GM21367 (cell line): ENCODE measurements at regions not wholly inside any gene's neighbourhood (a gene's known extent, or its start where the extent isn't known, plus 50 kb on each side); places are given as distances from the start of the nearest gene placed in this dataset.
"Not testable (repeated sequence)": the region's sequence is repeated elsewhere in the genome, so short reads cannot be mapped to it uniquely, and the experiment has no call there.

Source experiments
- ATAC-seq: cut with Tn5 transposase; IDR thresholded peaks from one replicate; pipeline ENCODE4 v1.9.1; 2021; ENCODE audit not compliant: unreplicated experiment

DNA sequence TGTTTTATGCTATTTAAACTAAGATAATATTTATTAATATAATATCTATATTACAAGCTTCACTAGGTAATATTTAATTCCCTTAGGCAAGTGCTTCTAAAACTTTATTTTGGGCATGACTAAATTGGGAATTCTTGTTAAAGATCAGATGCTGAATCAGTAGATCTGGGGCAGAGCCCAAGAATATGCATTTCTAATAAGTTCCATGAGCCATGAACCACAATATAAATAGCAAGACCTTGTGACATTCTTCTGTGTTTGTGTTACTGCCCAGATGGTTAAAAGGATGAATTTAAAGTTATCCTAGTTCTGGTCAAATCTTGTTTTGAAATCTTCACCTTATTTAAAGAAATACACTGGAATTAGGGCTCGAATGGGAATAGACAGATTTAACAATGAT lies 258.4 kb upstream of the CACNA2D1 start:
- ATAC-seq, result no peak

DNA sequence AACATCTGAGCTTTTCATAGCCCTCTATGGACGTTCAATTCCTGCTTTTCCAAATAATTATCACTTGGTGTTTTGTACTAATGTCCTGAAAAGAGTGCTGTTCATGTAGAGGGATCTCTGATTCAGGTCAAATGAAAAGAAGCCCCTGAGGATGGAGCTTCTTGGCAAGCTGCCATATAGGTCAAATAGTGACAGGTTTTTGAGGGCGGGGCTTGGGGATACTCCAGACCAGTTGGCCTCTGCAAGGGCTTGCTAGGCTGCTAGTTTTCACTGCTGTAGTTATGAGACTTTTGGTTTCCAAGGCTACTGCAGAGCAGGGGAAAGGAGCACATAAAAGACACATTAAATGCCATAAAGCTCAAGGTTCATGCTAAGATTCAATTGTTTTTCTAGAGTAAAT lies 257.2 kb upstream of the CACNA2D1 start:
- no peak for ATAC-seq

DNA sequence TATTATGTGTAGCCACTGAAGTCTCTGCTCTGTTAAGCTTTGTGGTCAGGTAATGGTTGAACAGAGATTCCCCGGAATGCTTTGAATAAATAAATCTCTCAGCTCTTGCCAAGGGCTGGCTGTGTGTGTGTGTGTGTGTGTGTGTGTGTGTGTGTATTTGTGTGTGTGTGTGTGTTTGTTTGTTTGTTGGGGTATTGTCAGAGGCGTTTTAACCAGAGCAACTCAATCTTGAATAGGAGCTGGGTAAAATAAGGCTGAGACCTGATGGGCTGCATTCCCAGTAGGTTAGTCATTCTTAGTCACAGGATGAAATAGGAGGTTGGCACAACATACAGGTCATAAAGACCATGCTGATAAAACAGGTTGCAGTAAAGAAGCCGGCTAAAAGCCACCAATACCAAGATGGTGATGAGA lies 256.2 kb upstream of the CACNA2D1 start:
- ATAC-seq, result no peak

DNA sequence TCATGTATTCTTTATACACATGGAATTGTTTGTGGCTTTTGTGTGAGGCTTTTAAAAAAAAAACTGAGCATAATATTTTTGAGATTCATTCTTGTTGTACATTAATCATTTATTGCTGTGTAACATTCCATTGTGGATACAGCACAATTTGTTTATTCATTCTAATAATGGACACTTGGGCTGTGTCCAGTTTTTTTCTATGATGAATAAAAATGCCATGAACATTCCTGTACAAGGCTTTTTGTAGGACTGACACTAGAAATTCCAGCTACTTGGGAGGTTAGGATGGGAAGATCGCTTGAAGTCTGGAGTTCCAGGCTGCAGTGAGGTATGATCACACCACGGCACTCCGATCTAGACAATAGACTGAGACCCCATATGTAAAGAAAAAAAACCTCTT lies 254.3 kb upstream of the CACNA2D1 start:
- no peak for ATAC-seq

DNA sequence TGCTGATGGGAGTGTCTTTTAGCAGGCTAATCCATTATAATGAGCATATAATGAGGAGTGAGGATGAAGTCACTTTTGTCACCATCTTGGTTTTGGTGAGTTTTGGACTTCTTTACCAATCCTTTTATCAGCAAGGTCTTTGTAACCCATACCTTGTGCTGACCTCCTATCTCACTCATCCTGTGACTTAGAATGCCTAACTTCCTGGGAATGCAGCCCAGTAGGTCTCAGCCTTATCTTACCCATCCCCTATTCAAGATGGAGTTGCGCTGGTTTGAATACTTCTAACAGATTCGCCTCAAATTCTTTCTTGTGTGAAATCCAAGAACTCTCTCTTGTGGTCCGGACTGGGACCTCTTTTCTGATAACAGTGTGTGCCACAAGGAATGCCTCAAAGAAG lies 253.1 kb upstream of the CACNA2D1 start:
- ATAC-seq, result no peak

DNA sequence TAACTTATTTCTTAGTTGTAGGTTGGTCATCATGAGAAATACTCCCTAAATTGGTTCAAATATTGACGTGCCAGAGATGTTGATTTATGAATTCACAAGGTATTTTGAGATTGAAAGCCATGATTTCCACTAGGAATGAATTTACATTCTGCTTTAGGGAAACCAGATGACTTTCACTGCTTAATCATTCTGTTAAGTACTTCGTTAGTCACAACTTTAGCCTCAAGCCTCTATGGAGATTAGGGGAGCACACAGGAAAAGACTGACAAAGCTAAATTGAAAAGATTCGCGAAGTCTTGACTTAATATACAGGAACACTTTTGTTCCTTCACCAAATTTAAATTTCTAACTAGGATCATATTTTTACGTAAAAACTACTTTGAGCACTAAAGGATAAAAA lies 250.4 kb upstream of the CACNA2D1 start:
- ATAC-seq, result no peak

DNA sequence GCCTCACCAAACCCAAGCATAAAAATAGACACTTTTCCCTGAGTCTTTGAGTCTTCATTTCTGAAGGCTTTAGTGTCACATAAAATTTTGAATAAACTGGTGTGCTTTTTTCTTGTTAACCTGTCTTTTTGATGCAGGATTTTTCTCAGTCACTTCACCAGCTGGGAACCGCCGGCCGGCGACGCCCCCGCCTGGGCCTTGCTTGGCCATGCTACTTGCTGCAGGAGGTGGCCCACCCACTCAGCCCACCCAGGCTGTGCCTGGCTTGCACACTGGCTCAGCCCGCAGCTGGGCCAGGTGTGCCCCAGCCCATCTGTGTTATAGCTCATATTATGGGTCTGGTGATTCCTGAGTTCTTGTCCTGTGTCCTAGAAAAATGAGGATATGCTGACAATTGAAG lies 247.4 kb upstream of the CACNA2D1 start:
- no peak for ATAC-seq

DNA sequence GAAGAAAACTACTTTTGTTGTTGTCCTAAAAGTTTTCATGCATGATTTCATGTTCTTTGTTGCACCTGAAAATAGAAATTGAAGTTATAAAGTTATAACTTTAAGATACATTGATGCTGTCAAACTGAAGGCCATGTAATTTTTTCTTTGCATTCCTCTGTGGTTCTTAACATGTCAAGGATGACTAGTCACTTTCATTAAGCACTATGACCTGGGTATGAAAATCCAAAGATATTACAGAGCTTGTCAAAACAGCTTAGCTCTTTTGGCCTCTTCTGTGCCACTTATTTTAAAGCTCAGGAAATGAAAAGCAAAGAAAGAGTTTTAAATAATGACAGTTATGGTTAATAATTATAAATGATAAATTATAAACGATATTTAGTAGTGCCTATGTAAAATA lies 241.6 kb upstream of the CACNA2D1 start:
- no peak for ATAC-seq

DNA sequence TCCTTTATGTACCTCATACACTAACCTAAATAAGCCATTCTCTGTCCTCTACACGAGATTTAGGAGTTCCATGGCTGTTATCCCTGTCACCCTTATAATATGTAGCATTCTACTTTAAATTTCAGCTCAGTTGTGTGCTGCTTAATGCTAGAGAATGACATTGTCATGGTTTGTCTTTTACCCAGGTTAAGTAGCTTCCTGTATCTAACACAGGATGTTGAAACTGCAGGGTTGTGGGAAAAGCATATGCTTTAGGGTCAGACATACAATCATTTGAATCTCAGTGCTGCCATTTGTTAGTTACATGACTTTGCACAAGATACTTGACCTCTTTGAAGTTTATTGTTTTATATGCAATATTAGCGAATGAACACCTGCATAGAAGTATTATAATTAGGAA lies 235.1 kb upstream of the CACNA2D1 start:
- ATAC-seq, result no peak

DNA sequence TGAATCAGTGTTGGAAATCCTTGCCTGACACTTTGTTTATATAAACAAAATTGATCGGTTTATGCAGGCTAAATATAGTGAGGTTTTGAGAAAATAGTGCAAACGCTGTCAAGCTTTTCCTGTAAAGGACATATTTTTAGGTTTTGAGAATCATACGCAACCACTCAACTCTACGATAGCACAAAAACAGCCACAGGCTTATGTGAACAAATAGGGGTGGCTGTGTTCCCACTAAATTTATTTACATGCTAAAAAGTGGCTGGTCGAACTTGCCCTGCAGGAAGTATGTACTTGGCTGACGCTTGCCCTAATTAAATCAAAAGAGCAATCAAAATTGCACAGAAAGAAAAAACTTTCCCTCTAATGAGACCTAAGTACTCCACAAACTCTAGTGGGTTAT lies 234.7 kb upstream of the CACNA2D1 start:
- ATAC-seq, result no peak

DNA sequence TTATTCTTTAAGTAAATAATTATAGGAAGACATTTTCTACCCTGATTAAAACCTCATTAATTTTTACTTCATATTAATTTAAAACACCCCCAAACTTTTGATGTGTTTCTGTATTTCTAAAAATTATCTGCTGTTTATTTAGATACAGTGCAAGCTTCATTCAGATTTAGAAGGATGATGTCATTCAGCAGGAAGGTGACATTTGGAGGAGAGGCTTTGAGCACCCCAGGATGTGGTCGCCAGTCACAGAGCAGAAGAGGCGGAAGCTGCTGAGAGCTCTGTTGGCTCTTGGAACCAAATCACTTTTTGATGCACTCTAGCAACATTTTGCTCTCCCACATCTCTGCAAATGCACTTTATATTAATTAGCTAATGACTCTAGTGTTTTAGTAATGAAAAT lies 233.9 kb upstream of the CACNA2D1 start:
- peak; percentile 60 for ATAC-seq

DNA sequence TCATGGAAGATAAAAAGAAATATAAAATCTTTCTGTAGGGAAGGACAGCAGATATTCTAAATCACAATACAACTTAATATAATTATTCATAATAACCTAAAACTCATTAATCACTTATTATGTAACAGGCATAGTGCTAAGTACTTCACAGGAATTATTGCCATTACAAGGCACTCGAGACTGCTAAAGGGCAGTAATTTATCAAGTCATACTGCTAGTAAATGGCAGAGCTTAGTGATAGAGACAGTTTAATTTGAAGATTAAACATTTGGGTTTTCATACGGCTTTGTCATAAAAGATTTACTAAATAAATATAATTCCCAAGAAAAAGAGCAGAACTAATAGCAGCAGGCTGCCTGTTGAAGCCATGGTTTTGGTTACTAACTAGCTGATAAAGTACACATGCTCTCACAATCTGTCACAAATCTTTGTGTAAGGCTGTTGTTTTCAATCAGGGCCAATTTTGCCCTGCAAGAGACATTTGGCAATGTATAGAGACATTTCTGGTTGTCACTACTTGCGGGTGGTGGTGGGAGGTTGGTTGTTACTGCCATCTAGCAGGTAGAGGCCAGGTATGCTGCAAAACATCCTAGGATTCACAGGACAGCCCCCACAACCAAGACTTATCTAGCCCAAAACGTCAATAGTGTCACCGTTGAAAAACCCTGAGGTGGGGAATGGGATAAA lies 233.3 kb upstream of the CACNA2D1 start:
- no peak for ATAC-seq

DNA sequence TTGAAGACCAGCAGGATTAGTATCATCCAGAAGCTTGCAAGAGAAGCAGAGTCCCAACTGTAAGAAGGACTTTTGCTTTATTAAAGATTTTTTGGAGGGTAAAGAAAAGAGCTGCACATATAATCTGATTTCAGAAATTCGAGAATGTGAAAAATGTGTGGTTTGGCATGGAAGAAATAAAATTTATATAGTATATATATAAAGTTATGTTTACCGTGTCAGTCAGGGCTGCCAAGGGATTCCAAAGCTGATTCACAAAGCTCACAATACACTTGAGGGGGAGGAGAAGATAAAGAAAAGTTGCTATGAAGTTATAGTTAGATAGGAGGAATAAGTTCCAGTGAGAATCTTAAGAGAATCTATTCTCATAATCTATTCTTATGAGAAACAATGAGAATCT lies 231.8 kb upstream of the CACNA2D1 start:
- no peak for ATAC-seq

DNA sequence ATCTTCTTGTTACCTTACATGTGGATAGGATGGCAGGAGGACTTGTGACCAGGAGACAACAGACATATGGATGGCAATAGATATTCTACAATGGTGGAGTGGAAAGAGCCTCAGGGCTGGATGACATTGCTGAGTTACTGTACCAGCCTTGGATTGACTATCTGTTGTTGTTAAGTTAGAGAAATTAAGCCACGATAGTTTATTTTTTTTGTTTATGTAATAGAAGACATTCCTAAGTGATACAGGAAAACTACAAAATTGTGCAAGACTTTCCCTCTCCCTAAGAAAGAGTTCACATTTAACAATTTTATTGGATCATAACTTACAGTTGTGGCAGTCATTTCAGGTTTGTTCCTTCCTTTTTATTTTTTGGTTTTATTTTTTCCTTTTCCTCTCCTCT lies 230.7 kb upstream of the CACNA2D1 start:
- ATAC-seq, result no peak

DNA sequence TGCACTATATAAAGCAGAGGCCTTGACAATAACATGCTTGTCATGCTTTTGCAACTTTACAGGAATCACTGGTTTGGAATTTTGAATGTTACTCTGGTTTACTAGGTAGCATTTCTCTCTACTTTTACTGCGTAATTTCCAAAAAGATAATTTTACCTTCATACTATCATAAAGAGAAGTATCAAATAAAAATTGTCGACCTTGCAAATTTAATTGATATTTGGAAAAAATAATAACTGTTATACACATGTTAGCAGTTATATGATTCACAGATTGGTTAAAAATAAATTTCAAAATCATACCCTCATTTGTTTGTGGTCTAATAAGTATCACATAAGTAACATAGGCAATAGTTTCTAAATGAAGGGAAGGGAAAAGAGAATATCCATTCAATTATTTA lies 228.5 kb upstream of the CACNA2D1 start:
- ATAC-seq, result no peak

DNA sequence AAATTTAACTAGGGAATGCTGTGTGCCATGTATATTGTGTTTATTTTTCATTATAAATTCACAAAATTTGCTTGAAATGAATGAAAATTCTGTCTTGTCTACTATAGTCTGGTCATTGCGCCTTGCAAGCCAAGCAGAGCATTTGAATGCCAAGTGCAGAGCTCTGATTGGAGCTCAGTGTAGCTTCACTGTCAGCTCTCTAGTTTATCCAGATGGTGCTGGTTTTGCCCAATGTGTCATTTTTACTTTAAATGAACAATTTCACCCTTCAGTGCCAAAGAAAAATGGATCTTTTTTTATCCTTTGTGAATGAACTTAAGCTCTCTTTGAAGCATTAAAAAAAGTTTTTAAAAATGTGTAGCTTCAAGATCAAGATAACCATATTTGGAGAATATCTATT lies 225.6 kb upstream of the CACNA2D1 start:
- ATAC-seq, result no peak

DNA sequence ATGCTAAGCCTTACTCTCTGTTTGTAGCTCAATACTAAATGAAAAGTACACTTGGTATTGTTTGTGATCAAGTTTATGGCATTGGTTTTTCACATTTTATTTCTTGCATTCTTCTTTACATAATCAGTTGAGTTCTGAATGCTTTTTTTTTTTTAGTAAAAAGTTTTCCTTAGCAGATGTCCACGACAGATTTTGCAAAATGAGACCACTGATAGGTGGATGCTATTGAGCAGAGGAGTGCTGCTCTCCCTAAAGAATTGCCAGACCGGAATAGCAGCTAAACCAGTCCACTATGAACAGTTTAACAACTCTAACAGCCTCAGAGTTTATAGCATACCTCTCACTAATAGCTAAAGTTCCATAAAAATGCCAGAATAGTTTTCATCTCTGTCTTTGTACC lies 225.1 kb upstream of the CACNA2D1 start:
- no peak for ATAC-seq

DNA sequence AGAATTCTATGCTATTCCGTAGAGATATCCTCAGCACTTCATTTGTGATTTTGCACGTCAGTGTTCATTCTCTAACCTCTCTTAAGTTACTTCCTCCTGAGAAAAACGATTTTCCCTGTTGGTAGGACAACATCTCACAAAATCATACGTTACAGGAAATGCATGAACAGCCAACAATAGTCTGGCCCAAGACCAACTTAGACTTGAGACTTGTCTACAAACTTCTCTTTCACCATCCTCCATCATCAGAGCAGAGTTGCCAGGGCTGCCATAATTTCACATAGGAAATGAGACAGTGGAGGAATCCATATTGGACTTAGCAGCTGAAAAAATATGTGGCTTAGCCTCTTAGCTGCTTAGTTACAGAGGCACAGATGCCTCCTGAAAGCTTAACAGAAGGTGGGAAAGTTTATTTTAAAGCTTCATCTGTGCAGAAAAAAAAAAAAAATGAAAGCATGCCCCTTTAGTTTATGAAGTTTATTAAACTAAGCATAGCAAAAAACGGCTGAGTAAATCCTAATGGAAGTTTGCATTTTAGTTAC lies 222.5 kb upstream of the CACNA2D1 start:
- no peak for ATAC-seq

DNA sequence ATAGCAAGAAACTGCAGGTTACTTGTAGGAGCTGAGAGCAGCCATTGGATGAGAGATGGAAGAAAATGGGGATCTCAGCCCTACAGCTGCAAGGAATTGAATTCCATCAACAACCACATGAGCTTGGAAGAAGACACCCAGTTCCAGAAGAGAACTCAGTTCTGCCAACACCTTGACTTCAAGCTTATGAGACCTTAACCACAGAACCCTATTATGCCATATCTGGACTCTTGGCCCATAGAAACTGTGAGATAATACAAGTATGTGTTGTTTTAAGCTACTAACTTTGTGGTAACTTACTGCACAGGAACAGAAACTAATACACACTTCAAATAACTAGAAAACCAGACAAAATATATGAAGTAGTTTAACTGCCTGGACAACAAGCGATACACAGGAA lies 212.4 kb upstream of the CACNA2D1 start:
- ATAC-seq, result no peak

DNA sequence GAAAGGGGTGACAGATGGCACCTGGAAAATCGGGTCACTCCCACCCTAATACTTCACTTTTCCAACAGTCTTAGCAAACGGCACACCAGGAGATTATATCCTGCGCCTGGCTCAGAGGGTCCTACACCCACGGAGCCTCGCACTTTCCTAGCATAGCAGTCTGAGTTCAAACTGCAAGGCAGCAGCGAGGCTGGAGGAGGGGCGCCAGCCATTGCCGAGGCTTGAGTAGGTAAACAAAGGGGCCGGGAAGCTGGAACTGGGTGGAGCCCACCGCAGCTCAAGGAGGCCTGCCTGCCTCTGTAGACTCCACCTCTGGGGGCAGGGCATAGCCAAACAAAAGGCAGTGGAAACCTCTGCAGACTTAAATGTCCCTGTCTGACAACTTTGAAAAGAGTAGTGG lies 206.5 kb upstream of the CACNA2D1 start:
- ATAC-seq, result not testable (repeated sequence)

DNA sequence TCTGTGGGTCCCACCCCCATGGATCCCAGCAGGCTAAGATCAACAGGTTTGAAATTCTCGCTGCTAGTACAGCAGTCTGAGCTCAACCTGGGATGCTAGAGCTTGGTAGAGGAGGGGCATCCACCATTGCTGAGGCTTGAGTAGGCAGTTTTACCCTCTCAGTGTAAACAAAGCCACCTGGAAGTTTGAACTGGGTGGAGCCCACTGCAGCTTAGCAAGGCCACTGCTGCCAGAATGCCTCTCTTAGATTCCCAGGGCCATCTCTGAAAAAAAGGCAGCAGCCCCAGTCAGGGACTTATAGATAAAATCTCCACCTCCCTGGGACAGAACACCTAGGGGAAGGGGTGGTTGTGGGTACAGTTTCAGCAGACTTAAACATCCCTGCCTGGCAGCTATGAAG lies 190.0 kb upstream of the CACNA2D1 start:
- ATAC-seq, result no peak

DNA sequence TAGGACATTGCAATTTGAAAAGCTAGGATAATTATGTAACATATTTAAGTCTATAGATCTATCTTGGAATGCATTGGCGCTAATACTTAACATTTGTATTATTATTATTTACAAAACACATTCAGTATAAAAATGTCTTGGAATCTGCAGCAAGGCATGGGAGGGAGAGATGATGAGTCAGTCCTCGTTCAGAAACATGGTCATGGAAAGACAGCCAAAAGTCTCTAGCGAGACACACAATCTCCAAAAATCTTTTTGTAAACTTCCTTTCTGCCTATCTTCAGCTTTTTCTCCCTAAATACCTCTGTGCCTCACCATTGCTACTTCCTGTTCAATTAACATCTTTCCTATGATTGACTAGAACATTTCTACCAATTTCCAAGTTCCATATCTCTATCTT lies 188.4 kb upstream of the CACNA2D1 start:
- no peak for ATAC-seq

DNA sequence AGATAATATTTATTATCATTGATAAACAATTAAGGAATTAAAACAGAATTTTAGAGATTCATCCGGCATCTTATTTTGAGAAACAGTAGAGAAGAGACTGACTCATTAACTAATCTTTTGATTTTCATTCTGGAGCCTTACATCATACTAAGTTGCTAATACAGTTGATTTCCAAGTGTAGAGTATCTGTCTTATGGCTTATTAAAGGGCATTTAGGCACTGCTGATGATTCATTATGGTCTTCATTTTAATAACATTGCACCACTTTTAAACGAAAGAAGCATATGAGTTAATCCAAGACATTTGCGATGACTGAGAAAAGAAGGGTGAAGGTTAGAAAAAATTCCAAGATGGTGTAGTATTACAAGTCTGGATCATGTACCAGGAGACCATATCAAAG lies 186.0 kb upstream of the CACNA2D1 start:
- ATAC-seq, result no peak
